NCI-H510A (cell line): ENCODE measurements at regions not wholly inside any gene's neighbourhood (a gene's known extent, or its start where the extent isn't known, plus 50 kb on each side); places are given as distances from the start of the nearest gene placed in this dataset.

Source experiments
- DNase-seq: peaks from one replicate; lab custom pipeline; 2025; lab: John Stamatoyannopoulos, UW

GRCh38 chr2:147468349-147468748 is 376.5 kb upstream of the ACVR2A start:
- no peak for DNase-seq

- DNase-seq = no peak
Measured at GRCh38 chr2:147467441-147467840, 377.4 kb upstream of the ACVR2A start.

GRCh38 chr2:147464737-147465357 is 380.0 kb upstream of the ACVR2A start:
- no peak for DNase-seq

- DNase-seq = no peak
Measured at GRCh38 chr2:147463881-147464520, 380.8 kb upstream of the ACVR2A start.

- DNase-seq = no peak
Measured at GRCh38 chr2:147460155-147460554, 384.7 kb upstream of the ACVR2A start.

GRCh38 chr2:147456779-147457178 is 388.1 kb upstream of the ACVR2A start:
- no peak for DNase-seq

- no peak for DNase-seq
Measured at GRCh38 chr2:147451902-147452515, 392.8 kb upstream of the ACVR2A start.

- DNase-seq = no peak
Measured at GRCh38 chr2:147450661-147451510, 393.9 kb upstream of the ACVR2A start.

- no peak for DNase-seq
Measured at GRCh38 chr2:147449323-147449991, 395.4 kb upstream of the ACVR2A start.

GRCh38 chr2:147442816-147443215 is 402.0 kb upstream of the ACVR2A start:
- DNase-seq = no peak

- no peak for DNase-seq
Measured at GRCh38 chr2:147441182-147441581, 403.6 kb upstream of the ACVR2A start.

- no peak for DNase-seq
Measured at GRCh38 chr2:147440734-147441133, 404.1 kb upstream of the ACVR2A start.

- DNase-seq = no peak
Measured at GRCh38 chr2:147439986-147440385, 404.8 kb upstream of the ACVR2A start.

- DNase-seq = no peak
Measured at GRCh38 chr2:147438882-147439281, 405.9 kb upstream of the ACVR2A start.

GRCh38 chr2:147433822-147434221 is 411.0 kb upstream of the ACVR2A start:
- no peak for DNase-seq

- DNase-seq = no peak
Measured at GRCh38 chr2:147430408-147430807, 414.4 kb upstream of the ACVR2A start.

- DNase-seq = no peak
Measured at GRCh38 chr2:147428120-147428747, 416.6 kb upstream of the ACVR2A start.

GRCh38 chr2:147425437-147426029 is 419.3 kb upstream of the ACVR2A start:
- DNase-seq = no peak

- no peak for DNase-seq
Measured at GRCh38 chr2:147424766-147425165, 420.1 kb upstream of the ACVR2A start.

GRCh38 chr2:147420947-147421675 is 423.7 kb upstream of the ACVR2A start:
- no peak for DNase-seq
